ENCODE measurements at regions not wholly inside any gene's neighbourhood (a gene's known extent, or its start where the extent isn't known, plus 50 kb on each side); places are given as distances from the start of the nearest gene placed in this dataset.

- no peak overlapping the region for H3K27ac ChIP-seq (ENCODE audit: low read depth in 1 of 2, low read length in 2 of 2)
- no peak for TF ChIP-seq JUND (IDR thresholded peaks at IDR 0.05)
- TF ChIP-seq EGR1 (IDR thresholded peaks at IDR 0.05; ENCODE audit: low read depth in 2 of 2): no peak
- TF ChIP-seq YY1 (IDR thresholded peaks at IDR 0.05): no peak
- no peak for TF ChIP-seq FOXA2 (IDR thresholded peaks at IDR 0.05)
- TF ChIP-seq MAX (IDR thresholded peaks at IDR 0.05): no peak
- no peak overlapping the region for H3K4me3 ChIP-seq (ENCODE audit: low read depth in 1 of 3, low read length in 3 of 3)
- no peaks in the 10 kb centered on the region for H3K4me1 ChIP-seq (ENCODE audit: control insufficient read depth in 4 of 4, insufficient read depth in 4 of 4, low read length in 3 of 4)
- WGBS: 47% methylated on average over 2 of the region's 2 CpGs
- H3K9ac ChIP-seq (ENCODE audit: low read depth in 1 of 2, low read length in 2 of 2): no peak overlapping the region
- H3K9me3 ChIP-seq (ENCODE audit: control insufficient read depth in 4 of 4, low read length in 3 of 4): no peaks in the 10 kb centered on the region
- peaks cover 0 to 4% (median 0%) of the 10 kb centered on the region in 4 donors for H3K27me3 ChIP-seq (ENCODE audit: control insufficient read depth in 4 of 4, insufficient read depth in 4 of 4, low read length in 3 of 4)
- no peaks in the 10 kb centered on the region for H3K36me3 ChIP-seq (ENCODE audit: control insufficient read depth in 4 of 4, insufficient read depth in 3 of 4, low read depth in 1 of 4, low read length in 3 of 4)
- DNase-seq (ENCODE audit: low spot score): no peak
Measured at GRCh38 chr4:96703265-96703664, 863.4 kb downstream of the PDHA2 start.

GRCh38 chr4:96708766-96709165 lies 868.9 kb downstream of the PDHA2 start:
- no peak for DNase-seq (ENCODE audit: low spot score)
- H3K36me3 ChIP-seq (ENCODE audit: control insufficient read depth in 4 of 4, insufficient read depth in 3 of 4, low read depth in 1 of 4, low read length in 3 of 4): no peaks in the 10 kb centered on the region
- 76% methylated on average over 1 of the region's 1 CpG for WGBS
- H3K4me1 ChIP-seq (ENCODE audit: control insufficient read depth in 4 of 4, insufficient read depth in 4 of 4, low read length in 3 of 4): no peaks in the 10 kb centered on the region
- H3K27me3 ChIP-seq (ENCODE audit: control insufficient read depth in 4 of 4, insufficient read depth in 4 of 4, low read length in 3 of 4): peaks cover 0 to 3% (median 0%) of the 10 kb centered on the region in 4 donors
- H3K9me3 ChIP-seq (ENCODE audit: control insufficient read depth in 4 of 4, low read length in 3 of 4): no peaks in the 10 kb centered on the region
- no peak overlapping the region for H3K4me3 ChIP-seq (ENCODE audit: low read depth in 1 of 3, low read length in 3 of 3)
- no peak overlapping the region for H3K27ac ChIP-seq (ENCODE audit: low read depth in 1 of 2, low read length in 2 of 2)
- no peak overlapping the region for H3K9ac ChIP-seq (ENCODE audit: low read depth in 1 of 2, low read length in 2 of 2)
- TF ChIP-seq RXRA (IDR thresholded peaks at IDR 0.05) (no peak), YY1 (IDR thresholded peaks at IDR 0.05) (no peak), FOXA2 (IDR thresholded peaks at IDR 0.05) (no peak), REST (IDR thresholded peaks at IDR 0.05) (no peak), SP1 (IDR thresholded peaks at IDR 0.05) (no peak), GABPA (IDR thresholded peaks at IDR 0.05 in 1 of 2, conservative IDR thresholded peaks at IDR 0.05 in 1 of 2) (no peak), TAF1 (conservative IDR thresholded peaks at IDR 0.05) (no peak), EGR1 (IDR thresholded peaks at IDR 0.05; ENCODE audit: low read depth in 2 of 2) (no peak), MAX (IDR thresholded peaks at IDR 0.05) (no peak), FOXA1 (IDR thresholded peaks at IDR 0.05) (no peak), NR2F2 (IDR thresholded peaks at IDR 0.05) (no peak), CTCF (IDR thresholded peaks at IDR 0.05; ENCODE audit: low read depth, low read length, missing input control) (no peak), ATF3 (IDR thresholded peaks at IDR 0.05) (no peak), HNF4G (IDR thresholded peaks at IDR 0.05) (no peak), ZBTB33 (IDR thresholded peaks at IDR 0.05) (no peak), HNF4A (conservative IDR thresholded peaks at IDR 0.05) (no peak)

Data from liver (tissue), 8 donors.